OCI-LY3 (cell line): ENCODE measurements at regions not wholly inside any gene's neighbourhood (a gene's known extent, or its start where the extent isn't known, plus 50 kb on each side); places are given as distances from the start of the nearest gene placed in this dataset.

ENCODE experiments used
- EZH2phosphoT487 ChIP-seq: fragments of 200-600 bp; shearing (Covaris generic); IDR thresholded peaks from 2 replicates; pipeline ENCODE4 v1.6.1; 2018; ENCODE audit warnings: antibody characterized with exemption, mixed run types, low read depth
- TF ChIP-seq, protein P1 (sequence below): fragments of 200-600, 300-600 bp; sonication (generic); IDR thresholded peaks from 2 replicates; pipeline ENCODE4 v1.5.1; 2014; ENCODE audit warnings: antibody characterized with exemption, low read length, low read depth

DNA sequence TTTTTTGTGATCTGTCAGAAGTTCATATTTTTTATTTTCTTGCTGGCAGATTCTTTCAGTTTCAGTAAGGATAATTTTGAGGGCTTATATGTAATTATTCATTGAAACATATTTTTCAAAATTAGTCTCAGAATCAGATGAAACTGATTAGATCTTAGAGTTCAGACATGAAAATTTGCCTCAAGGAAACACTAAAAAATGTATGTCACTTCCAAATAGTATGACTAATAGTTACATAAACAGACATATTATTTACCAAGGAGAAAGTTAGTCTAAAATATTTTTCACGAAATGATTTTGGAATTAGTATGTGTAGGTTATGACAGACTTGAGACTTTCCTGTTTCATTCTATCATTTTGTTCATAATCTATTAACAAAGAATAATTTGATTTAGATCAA, 628.6 kb downstream of the CCDC85A start:
- TF ChIP-seq, protein P1, sequence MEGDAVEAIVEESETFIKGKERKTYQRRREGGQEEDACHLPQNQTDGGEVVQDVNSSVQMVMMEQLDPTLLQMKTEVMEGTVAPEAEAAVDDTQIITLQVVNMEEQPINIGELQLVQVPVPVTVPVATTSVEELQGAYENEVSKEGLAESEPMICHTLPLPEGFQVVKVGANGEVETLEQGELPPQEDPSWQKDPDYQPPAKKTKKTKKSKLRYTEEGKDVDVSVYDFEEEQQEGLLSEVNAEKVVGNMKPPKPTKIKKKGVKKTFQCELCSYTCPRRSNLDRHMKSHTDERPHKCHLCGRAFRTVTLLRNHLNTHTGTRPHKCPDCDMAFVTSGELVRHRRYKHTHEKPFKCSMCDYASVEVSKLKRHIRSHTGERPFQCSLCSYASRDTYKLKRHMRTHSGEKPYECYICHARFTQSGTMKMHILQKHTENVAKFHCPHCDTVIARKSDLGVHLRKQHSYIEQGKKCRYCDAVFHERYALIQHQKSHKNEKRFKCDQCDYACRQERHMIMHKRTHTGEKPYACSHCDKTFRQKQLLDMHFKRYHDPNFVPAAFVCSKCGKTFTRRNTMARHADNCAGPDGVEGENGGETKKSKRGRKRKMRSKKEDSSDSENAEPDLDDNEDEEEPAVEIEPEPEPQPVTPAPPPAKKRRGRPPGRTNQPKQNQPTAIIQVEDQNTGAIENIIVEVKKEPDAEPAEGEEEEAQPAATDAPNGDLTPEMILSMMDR: no peak
- TF ChIP-seq EZH2phosphoT487: no peak
